MM.1S (cell line): ENCODE measurements at regions not wholly inside any gene's neighbourhood (a gene's known extent, or its start where the extent isn't known, plus 50 kb on each side); places are given as distances from the start of the nearest gene placed in this dataset.

Source experiments
- EZH2 ChIP-seq: fragments of 300-600 bp; sonication (generic); optimal IDR thresholded peaks from 2 replicates; pipeline ENCODE3; 2017; ENCODE audit warnings: low read depth, mild to moderate bottlenecking, antibody characterized with exemption, low read length, mixed read lengths
- EZH2phosphoT487 ChIP-seq: fragments of 300-600 bp; sonication (generic); IDR thresholded peaks from 2 replicates; pipeline ENCODE4 v1.6.1; 2018; ENCODE audit warnings: antibody characterized with exemption, low read length
- TF ChIP-seq, protein P1 (sequence below): fragments of 300-600 bp; sonication (generic); IDR thresholded peaks from 2 replicates; pipeline ENCODE4 v1.5.1; 2016; ENCODE audit warnings: antibody characterized with exemption, low read length, mixed read lengths

- TF ChIP-seq, protein P1, sequence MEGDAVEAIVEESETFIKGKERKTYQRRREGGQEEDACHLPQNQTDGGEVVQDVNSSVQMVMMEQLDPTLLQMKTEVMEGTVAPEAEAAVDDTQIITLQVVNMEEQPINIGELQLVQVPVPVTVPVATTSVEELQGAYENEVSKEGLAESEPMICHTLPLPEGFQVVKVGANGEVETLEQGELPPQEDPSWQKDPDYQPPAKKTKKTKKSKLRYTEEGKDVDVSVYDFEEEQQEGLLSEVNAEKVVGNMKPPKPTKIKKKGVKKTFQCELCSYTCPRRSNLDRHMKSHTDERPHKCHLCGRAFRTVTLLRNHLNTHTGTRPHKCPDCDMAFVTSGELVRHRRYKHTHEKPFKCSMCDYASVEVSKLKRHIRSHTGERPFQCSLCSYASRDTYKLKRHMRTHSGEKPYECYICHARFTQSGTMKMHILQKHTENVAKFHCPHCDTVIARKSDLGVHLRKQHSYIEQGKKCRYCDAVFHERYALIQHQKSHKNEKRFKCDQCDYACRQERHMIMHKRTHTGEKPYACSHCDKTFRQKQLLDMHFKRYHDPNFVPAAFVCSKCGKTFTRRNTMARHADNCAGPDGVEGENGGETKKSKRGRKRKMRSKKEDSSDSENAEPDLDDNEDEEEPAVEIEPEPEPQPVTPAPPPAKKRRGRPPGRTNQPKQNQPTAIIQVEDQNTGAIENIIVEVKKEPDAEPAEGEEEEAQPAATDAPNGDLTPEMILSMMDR: no peak
- TF ChIP-seq EZH2: no peak
- TF ChIP-seq EZH2phosphoT487: no peak
These were observed 619.0 kb downstream of the SOX6 start for GRCh38 chr11:15737320-15737719.
